Psoas muscle (tissue), 7 donors: ENCODE measurements at regions not wholly inside any gene's neighbourhood (a gene's known extent, or its start where the extent isn't known, plus 50 kb on each side); places are given as distances from the start of the nearest gene placed in this dataset.
A peak's percentile ranks its signal among the peaks of the same experiment; 100 is the strongest.

Experiments used
- ATAC-seq, 4 donors: fragments of 200-7000 bp; cut with Tn5 transposase; one replicate each; pipeline ENCODE4 v1.9.1; 2020; ENCODE audit warnings: moderate library complexity in 3 of 4, mild to moderate bottlenecking in 2 of 4
- DNase-seq, 2 donors: peaks; one replicate each; pipeline ENCODE4 v3.0.0-alpha.2; 2020
- H3K27ac ChIP-seq: fragments of 200-600 bp; one replicate; pipeline ENCODE4 v1.8.0; 2022
- H3K27me3 ChIP-seq, 3 donors: fragments of 200-600 bp in 1 of 3; one replicate each; pipeline versions ENCODE4 v1.6.1 to v1.8.0; 2013 to 2022; ENCODE audit warnings: low read length in 2 of 3, mild to moderate bottlenecking in 2 of 3, moderate library complexity in 1 of 3; ENCODE audit not compliant: insufficient read depth in 3 of 3
- H3K36me3 ChIP-seq, 2 donors: fragments of 200-600 bp in 1 of 2; one replicate each; pipeline versions ENCODE4 v1.6.1 to v1.8.0; 2013 to 2022; ENCODE audit warnings: low read depth in 1 of 2, mild to moderate bottlenecking in 1 of 2, moderate library complexity in 1 of 2; ENCODE audit not compliant: insufficient read depth in 1 of 2
- H3K4me1 ChIP-seq: fragments of 200-600 bp; one replicate; pipeline ENCODE4 v1.8.0; 2022
- H3K4me3 ChIP-seq: fragments of 200-600 bp; one replicate; pipeline ENCODE4 v1.8.0; 2022; ENCODE audit warnings: mild to moderate bottlenecking
- H3K9me3 ChIP-seq: fragments of 200-600 bp; one replicate; pipeline ENCODE4 v1.8.0; 2022
- WGBS, 3 donors: extraction: QIAGEN DNeasy Blood & Tissue Kit; methylation state at CpG; one replicate each; pipeline versions ENCODE4 v1.1.6 to v1.1.7; 2013; 5-methylcytosine and 5-hydroxymethylcytosine counted together
- intact Hi-C, 2 donors: fragments of 100-400 bp; cut with DNase I; formaldehyde crosslinking; loops; one replicate each; pipeline versions ENCODE4 v1.11.0 to v1.14.2; 2022
- TF ChIP-seq, protein P1 (sequence below): fragments of 200-600 bp; IDR thresholded peaks from one replicate; pipeline ENCODE4 v1.8.0; 2022; ENCODE audit warnings: antibody characterized with exemption
- donor health status: healthy with polysubstance abuse.
- donor health status: DM: no; HTN: no; CAD: no; lungs with moderate emphysema.
- donor health status: Bipolar disorder and iron deficiency.
- donor health status: healthy.
- donor health status: DM: yes; HTN: yes; CAD: no.
- donor health status: DM: no; HTN: no; CAD: no.
- donor health status: DM: yes; HTN: yes; CAD: no.

GRCh38 chr4:130563889-130564418 is 1468.0 kb downstream of the C4orf33 start:
- H3K27me3 ChIP-seq, result no peaks in the 10 kb centered on the region
- no peak overlapping the region for H3K27ac ChIP-seq
- ATAC-seq (no peak), DNase-seq (no peak)
- intact Hi-C loops, result no loop called here
- H3K36me3 ChIP-seq, result no peaks in the 10 kb centered on the region
- no peaks in the 10 kb centered on the region for H3K9me3 ChIP-seq
- TF ChIP-seq, protein P1, sequence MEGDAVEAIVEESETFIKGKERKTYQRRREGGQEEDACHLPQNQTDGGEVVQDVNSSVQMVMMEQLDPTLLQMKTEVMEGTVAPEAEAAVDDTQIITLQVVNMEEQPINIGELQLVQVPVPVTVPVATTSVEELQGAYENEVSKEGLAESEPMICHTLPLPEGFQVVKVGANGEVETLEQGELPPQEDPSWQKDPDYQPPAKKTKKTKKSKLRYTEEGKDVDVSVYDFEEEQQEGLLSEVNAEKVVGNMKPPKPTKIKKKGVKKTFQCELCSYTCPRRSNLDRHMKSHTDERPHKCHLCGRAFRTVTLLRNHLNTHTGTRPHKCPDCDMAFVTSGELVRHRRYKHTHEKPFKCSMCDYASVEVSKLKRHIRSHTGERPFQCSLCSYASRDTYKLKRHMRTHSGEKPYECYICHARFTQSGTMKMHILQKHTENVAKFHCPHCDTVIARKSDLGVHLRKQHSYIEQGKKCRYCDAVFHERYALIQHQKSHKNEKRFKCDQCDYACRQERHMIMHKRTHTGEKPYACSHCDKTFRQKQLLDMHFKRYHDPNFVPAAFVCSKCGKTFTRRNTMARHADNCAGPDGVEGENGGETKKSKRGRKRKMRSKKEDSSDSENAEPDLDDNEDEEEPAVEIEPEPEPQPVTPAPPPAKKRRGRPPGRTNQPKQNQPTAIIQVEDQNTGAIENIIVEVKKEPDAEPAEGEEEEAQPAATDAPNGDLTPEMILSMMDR, result no peak
- H3K4me3 ChIP-seq, result peak overlapping the region; percentile 21
- no peaks in the 10 kb centered on the region for H3K4me1 ChIP-seq
- WGBS, 3 donors, result 21 to 26% (median 25%) methylated on average over 1 of the region's 1 CpG

DNA sequence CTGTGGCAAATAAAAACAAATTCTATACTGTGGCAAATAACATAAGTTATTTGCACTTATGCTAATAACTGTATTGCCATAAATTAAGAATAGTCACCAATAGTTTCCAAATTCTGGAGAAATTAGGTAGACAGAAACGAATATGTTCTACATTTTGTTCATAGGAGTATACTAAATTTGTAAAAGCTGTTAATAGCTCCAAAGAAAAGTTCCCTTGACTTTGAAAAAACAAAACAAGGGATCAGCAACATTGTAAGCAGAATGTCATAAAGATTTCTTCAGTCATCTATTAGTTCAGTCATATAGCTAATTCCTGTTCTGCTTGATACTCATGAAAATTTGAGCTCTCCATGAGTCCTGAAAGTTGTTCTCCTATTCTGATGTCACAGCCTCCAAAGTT is 1472.8 kb downstream of the C4orf33 start:
- TF ChIP-seq, protein P1, result no peak
- no peaks in the 10 kb centered on the region for H3K9me3 ChIP-seq
- H3K36me3 ChIP-seq, result no peaks in the 10 kb centered on the region
- intact Hi-C loops, result no loop called here
- no peak overlapping the region for H3K27ac ChIP-seq
- no peak for DNase-seq
- H3K4me3 ChIP-seq, result no peak overlapping the region
- no peaks in the 10 kb centered on the region for H3K4me1 ChIP-seq
- no peak for ATAC-seq
- no peaks in the 10 kb centered on the region for H3K27me3 ChIP-seq
- WGBS, 3 donors, result 71 to 74% (median 73%) methylated on average over 1 of the region's 1 CpG

GRCh38 chr4:130573742-130574141 is 1477.8 kb downstream of the C4orf33 start:
- WGBS, 3 donors, result 36 to 60% (median 52%) methylated on average over 1 of the region's 1 CpG
- ATAC-seq (no peak), DNase-seq (no peak)
- Histone ChIP-seq H3K9me3 (no peaks in the 10 kb centered on the region), H3K27me3 (no peaks in the 10 kb centered on the region), H3K27ac (no peak overlapping the region), H3K36me3 (no peaks in the 10 kb centered on the region), H3K4me1 (no peaks in the 10 kb centered on the region), H3K4me3 (no peak overlapping the region)
- TF ChIP-seq, protein P1, result no peak
- intact Hi-C loops, result no loop called here

DNA sequence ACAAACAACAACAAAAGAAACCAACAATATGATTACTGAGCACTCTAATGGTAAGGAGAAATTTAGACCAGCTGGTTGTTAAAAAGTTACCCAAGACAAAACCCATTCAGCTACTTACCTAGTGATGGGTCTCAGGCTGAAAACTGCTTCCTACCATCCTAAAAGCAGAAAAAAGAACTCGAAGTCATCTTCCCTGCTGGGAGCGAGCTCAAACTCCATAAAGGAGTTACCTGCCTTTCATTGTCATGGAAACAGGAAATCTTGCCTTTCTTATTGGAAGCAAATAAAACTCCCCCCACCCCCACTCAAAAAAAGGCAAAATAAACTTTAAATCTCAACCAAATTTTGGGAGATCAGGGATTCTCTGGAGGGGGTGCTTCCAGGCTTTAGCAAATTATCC is 1478.3 kb downstream of the C4orf33 start:
- Histone ChIP-seq H3K4me1 (no peaks in the 10 kb centered on the region), H3K36me3 (no peaks in the 10 kb centered on the region), H3K27ac (no peak overlapping the region), H3K9me3 (no peaks in the 10 kb centered on the region), H3K27me3 (no peaks in the 10 kb centered on the region), H3K4me3 (no peak overlapping the region)
- 61 to 73% (median 64%) methylated on average over 2 of the region's 2 CpGs for WGBS, 3 donors
- DNase-seq (no peak), ATAC-seq (no peak)
- TF ChIP-seq, protein P1, result no peak
- intact Hi-C loops, result no loop called here

- no peaks in the 10 kb centered on the region for H3K9me3 ChIP-seq
- no peak for DNase-seq
- H3K27ac ChIP-seq, result no peak overlapping the region
- intact Hi-C loops, result no loop called here
- H3K36me3 ChIP-seq, result no peaks in the 10 kb centered on the region
- TF ChIP-seq, protein P1, result no peak
- no peaks in the 10 kb centered on the region for H3K27me3 ChIP-seq
- no peaks in the 10 kb centered on the region for H3K4me1 ChIP-seq
- ATAC-seq, result no peak
- no peak overlapping the region for H3K4me3 ChIP-seq
- 81 to 88% (median 82%) methylated on average over 1 of the region's 1 CpG for WGBS, 3 donors
Observed at GRCh38 chr4:130576218-130576617, 1480.3 kb downstream of the C4orf33 start.
